ENCODE measurements at regions not wholly inside any gene's neighbourhood (a gene's known extent, or its start where the extent isn't known, plus 50 kb on each side); places are given as distances from the start of the nearest gene placed in this dataset.

DNA sequence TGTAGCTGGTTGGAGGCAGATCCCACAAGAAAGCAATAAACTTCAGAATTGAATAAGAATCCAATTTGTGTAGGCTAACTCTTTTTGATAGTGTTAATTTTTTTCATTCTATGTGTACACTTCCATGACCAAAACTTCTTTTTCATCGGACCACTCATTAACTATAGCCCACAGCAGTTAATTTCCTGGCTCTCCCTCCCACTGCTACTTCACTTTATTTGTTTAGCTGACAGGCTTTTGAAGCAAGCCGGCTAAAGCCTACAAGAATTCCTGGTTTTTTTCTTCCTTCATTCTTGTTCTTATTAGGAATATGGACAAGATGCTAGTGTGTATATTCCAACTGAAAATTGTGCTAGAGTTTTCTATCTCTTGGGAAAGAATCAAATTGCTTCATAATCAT, 329.2 kb upstream of the CCNH start:
- TF ChIP-seq POLR2A (IDR thresholded peaks at IDR 0.05; ENCODE audit: low read length) (no peak), GATA1 (IDR thresholded peaks at IDR 0.05; ENCODE audit: low read depth, low read length) (no peak)

Measured in erythroblast (primary cell).